Fibroblast of lung (primary cell): ENCODE measurements at regions not wholly inside any gene's neighbourhood (a gene's known extent, or its start where the extent isn't known, plus 50 kb on each side); places are given as distances from the start of the nearest gene placed in this dataset.
A peak's percentile ranks its signal among the peaks of the same experiment; 100 is the strongest.

Experiments
- DNase-seq, 2 donors: peaks; one replicate each; pipeline versions ENCODE4 v3.0.0 to v3.0.0-alpha.2; 2010; ENCODE audit warnings: low read depth in 2 of 2
- H2AFZ ChIP-seq: 2 replicates; pipeline ENCODE4 v1.5.1; 2012; ENCODE audit warnings: low read length, control low read depth, inconsistent platforms
- H3K27ac ChIP-seq: 2 replicates; pipeline ENCODE4 v1.5.1; 2011; ENCODE audit warnings: low read length, control low read depth; ENCODE audit not compliant: insufficient read depth
- H3K27me3 ChIP-seq: 2 replicates; pipeline ENCODE4 v1.5.1; 2011; ENCODE audit warnings: mild to moderate bottlenecking, low read length; ENCODE audit not compliant: control insufficient read depth, insufficient read depth
- H3K36me3 ChIP-seq: 2 replicates; pipeline ENCODE4 v1.5.1; 2011; ENCODE audit warnings: low read length; ENCODE audit not compliant: control insufficient read depth, insufficient read depth
- H3K4me1 ChIP-seq: 2 replicates; pipeline ENCODE4 v1.5.1; 2011; ENCODE audit warnings: low read length; ENCODE audit not compliant: control insufficient read depth, insufficient read depth; ENCODE audit errors: extremely low read depth
- H3K4me2 ChIP-seq: 2 replicates; pipeline ENCODE4 v1.5.1; 2011; ENCODE audit warnings: low read length, control low read depth; ENCODE audit not compliant: insufficient read depth; ENCODE audit errors: extremely low read depth
- H3K4me3 ChIP-seq, 4 experiments: fragments of 200-600 bp in 1 of 4; sonication (generic) in 1 of 4; replicated peaks in 1 of 4; 2 replicates each; pipeline ENCODE4 v1.5.1; 2011 to 2016; ENCODE audit warnings: low read length in 4 of 4, low read depth in 3 of 4, mild to moderate bottlenecking in 3 of 4, control low read depth in 2 of 4, inconsistent platforms in 1 of 4, mixed read lengths in 1 of 4; ENCODE audit not compliant: insufficient read depth in 1 of 4; ENCODE audit errors: control extremely low read depth in 1 of 4
- H3K79me2 ChIP-seq: 2 replicates; pipeline ENCODE4 v1.5.1; 2012; ENCODE audit warnings: mild to moderate bottlenecking, low read length, inconsistent platforms; ENCODE audit not compliant: control insufficient read depth, insufficient read depth
- H3K9ac ChIP-seq: 2 replicates; pipeline ENCODE4 v1.5.1; 2011; ENCODE audit warnings: mild to moderate bottlenecking, low read length, control low read depth; ENCODE audit not compliant: insufficient read depth
- H3K9me3 ChIP-seq: 2 replicates; pipeline ENCODE4 v1.5.1; 2012; ENCODE audit warnings: low read depth, low read length; ENCODE audit not compliant: control insufficient read depth, insufficient read depth
- H4K20me1 ChIP-seq: 2 replicates; pipeline ENCODE4 v1.5.1; 2011; ENCODE audit warnings: low read length; ENCODE audit not compliant: control insufficient read depth, insufficient read depth; ENCODE audit errors: extremely low read depth
- EZH2 ChIP-seq: IDR thresholded peaks from 2 replicates; pipeline ENCODE4 v1.5.1; 2012; ENCODE audit warnings: low read length, control low read depth, mild to moderate bottlenecking; ENCODE audit errors: missing control alignments
- TF ChIP-seq, protein P1 (sequence below), 2 donors: IDR thresholded peaks in 1 of 2; conservative IDR thresholded peaks in 1 of 2; 1 replicate in 1 of 2; 2 replicates in 1 of 2; pipeline ENCODE4 v1.5.1; 2011 to 2012; ENCODE audit warnings: low read length in 2 of 2, control low read depth in 1 of 2, inconsistent platforms in 1 of 2, low read depth in 1 of 2, mild to moderate bottlenecking in 1 of 2

DNA sequence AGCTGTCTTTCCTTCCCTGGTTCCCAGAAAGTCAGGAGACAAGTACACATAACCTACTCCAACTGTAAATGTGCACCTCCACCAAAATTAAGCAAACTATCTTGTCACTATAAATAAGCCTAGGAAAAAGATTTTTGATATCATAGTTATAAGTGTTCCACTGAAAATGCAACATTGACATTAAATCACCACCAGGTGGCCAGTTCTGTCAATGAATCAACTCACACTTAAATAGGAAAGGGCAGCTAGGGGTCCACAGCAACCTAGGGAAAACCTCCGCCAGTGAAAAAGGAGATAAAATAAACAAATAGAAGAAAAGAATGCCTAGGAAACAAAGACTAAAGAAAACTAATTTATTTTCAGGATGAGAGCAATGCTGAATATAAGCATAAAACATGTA is 243.0 kb upstream of the PTPRD start:
- DNase-seq = peak in 1 of 2 donors; percentile 3
- Histone ChIP-seq H3K9me3 (no peaks in the 10 kb centered on the region), H3K9ac (no peak overlapping the region), H2AFZ (no peak overlapping the region), H4K20me1 (no peaks in the 10 kb centered on the region), H3K36me3 (no peaks in the 10 kb centered on the region), H3K27ac (no peak overlapping the region), H3K4me2 (no peak overlapping the region), H3K27me3 (no peaks in the 10 kb centered on the region), H3K4me1 (no peaks in the 10 kb centered on the region), H3K4me3 (no peak overlapping the region), H3K79me2 (no peaks in the 10 kb centered on the region)
- no peak for TF ChIP-seq EZH2
- TF ChIP-seq, protein P1, sequence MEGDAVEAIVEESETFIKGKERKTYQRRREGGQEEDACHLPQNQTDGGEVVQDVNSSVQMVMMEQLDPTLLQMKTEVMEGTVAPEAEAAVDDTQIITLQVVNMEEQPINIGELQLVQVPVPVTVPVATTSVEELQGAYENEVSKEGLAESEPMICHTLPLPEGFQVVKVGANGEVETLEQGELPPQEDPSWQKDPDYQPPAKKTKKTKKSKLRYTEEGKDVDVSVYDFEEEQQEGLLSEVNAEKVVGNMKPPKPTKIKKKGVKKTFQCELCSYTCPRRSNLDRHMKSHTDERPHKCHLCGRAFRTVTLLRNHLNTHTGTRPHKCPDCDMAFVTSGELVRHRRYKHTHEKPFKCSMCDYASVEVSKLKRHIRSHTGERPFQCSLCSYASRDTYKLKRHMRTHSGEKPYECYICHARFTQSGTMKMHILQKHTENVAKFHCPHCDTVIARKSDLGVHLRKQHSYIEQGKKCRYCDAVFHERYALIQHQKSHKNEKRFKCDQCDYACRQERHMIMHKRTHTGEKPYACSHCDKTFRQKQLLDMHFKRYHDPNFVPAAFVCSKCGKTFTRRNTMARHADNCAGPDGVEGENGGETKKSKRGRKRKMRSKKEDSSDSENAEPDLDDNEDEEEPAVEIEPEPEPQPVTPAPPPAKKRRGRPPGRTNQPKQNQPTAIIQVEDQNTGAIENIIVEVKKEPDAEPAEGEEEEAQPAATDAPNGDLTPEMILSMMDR (conservative IDR thresholded peaks at IDR 0.05 in 1 of 2, IDR thresholded peaks at IDR 0.05 in 1 of 2; ENCODE audit: low read depth in 1 of 2, low read length in 2 of 2) = peak in 1 of 2 donors; percentile 20

DNA sequence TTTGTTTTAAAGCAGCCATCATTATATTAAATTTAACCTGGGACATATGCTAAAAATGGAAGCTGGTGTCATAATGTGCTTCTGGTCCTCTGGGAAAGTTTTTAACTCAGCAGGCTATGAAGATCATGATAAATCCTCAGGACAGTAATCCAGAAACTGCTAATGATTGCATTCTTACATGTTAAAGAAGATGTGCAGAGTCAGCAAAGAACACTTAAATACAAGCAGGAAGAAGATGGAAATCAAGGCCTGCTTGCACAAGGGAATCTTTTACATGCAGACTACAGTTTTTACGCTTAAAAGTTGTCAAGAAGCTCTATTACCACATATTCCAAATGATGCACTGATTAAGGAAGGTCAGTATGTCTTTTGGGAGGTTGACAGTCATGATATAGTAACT is 246.0 kb upstream of the PTPRD start:
- no peak overlapping the region for H3K27ac ChIP-seq
- no peak for DNase-seq
- H2AFZ ChIP-seq = no peak overlapping the region
- H4K20me1 ChIP-seq = no peaks in the 10 kb centered on the region
- no peak overlapping the region for H3K4me3 ChIP-seq
- H3K9ac ChIP-seq = no peak overlapping the region
- no peaks in the 10 kb centered on the region for H3K4me1 ChIP-seq
- no peak overlapping the region for H3K4me2 ChIP-seq
- no peaks in the 10 kb centered on the region for H3K9me3 ChIP-seq
- no peak for TF ChIP-seq EZH2
- TF ChIP-seq, protein P1 (conservative IDR thresholded peaks at IDR 0.05 in 1 of 2, IDR thresholded peaks at IDR 0.05 in 1 of 2; ENCODE audit: low read depth in 1 of 2, low read length in 2 of 2) = no peak
- H3K36me3 ChIP-seq = no peaks in the 10 kb centered on the region
- no peaks in the 10 kb centered on the region for H3K27me3 ChIP-seq
- H3K79me2 ChIP-seq = no peaks in the 10 kb centered on the region

DNA sequence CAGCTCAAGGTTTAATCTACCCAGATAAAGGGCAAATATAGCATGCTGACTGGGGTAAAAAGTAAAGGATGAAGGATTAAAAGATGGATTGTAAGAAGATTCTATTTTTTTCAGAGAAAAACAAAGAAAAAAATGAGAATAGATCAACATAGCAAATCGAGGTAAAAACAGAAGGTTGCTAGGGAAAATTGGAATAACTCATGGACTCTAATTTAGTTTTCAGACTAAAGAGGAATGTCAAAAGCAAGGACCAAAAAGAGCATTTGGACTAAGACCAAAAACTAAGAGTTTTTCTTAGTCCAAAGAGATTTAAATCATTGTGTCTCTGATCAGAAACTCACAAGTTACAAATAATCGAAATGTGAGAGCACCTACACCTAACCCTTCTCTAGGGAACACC is 250.7 kb upstream of the PTPRD start:
- H3K79me2 ChIP-seq = no peaks in the 10 kb centered on the region
- no peak overlapping the region for H3K4me3 ChIP-seq
- H3K27me3 ChIP-seq = no peaks in the 10 kb centered on the region
- H3K27ac ChIP-seq = no peak overlapping the region
- no peak overlapping the region for H3K4me2 ChIP-seq
- no peak overlapping the region for H3K9ac ChIP-seq
- no peak for TF ChIP-seq EZH2
- TF ChIP-seq, protein P1 (conservative IDR thresholded peaks at IDR 0.05 in 1 of 2, IDR thresholded peaks at IDR 0.05 in 1 of 2; ENCODE audit: low read depth in 1 of 2, low read length in 2 of 2) = no peak
- H3K4me1 ChIP-seq = no peaks in the 10 kb centered on the region
- H2AFZ ChIP-seq = no peak overlapping the region
- H3K36me3 ChIP-seq = no peaks in the 10 kb centered on the region
- no peaks in the 10 kb centered on the region for H4K20me1 ChIP-seq
- no peak for DNase-seq
- H3K9me3 ChIP-seq = no peaks in the 10 kb centered on the region
